ENCODE measurements at regions not wholly inside any gene's neighbourhood (a gene's known extent, or its start where the extent isn't known, plus 50 kb on each side); places are given as distances from the start of the nearest gene placed in this dataset.
"Not testable (repeated sequence)": the region's sequence is repeated elsewhere in the genome, so short reads cannot be mapped to it uniquely, and the experiment has no call there.

GRCh38 chr2:56981554-56981953 lies 797.8 kb downstream of the CCDC85A start:
- H3K4me3 ChIP-seq (replicated peaks; ENCODE audit: low read depth, low read length) = no peak overlapping the region
- TF ChIP-seq, protein P1, sequence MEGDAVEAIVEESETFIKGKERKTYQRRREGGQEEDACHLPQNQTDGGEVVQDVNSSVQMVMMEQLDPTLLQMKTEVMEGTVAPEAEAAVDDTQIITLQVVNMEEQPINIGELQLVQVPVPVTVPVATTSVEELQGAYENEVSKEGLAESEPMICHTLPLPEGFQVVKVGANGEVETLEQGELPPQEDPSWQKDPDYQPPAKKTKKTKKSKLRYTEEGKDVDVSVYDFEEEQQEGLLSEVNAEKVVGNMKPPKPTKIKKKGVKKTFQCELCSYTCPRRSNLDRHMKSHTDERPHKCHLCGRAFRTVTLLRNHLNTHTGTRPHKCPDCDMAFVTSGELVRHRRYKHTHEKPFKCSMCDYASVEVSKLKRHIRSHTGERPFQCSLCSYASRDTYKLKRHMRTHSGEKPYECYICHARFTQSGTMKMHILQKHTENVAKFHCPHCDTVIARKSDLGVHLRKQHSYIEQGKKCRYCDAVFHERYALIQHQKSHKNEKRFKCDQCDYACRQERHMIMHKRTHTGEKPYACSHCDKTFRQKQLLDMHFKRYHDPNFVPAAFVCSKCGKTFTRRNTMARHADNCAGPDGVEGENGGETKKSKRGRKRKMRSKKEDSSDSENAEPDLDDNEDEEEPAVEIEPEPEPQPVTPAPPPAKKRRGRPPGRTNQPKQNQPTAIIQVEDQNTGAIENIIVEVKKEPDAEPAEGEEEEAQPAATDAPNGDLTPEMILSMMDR (IDR thresholded peaks at IDR 0.05; ENCODE audit: low read length, missing control alignments) = no peak
- no peak for DNase-seq (ENCODE audit: low read depth)

- no peak overlapping the region for H3K4me3 ChIP-seq (replicated peaks; ENCODE audit: low read depth, low read length)
- DNase-seq (ENCODE audit: low read depth) = no peak
- TF ChIP-seq, protein P1 (IDR thresholded peaks at IDR 0.05; ENCODE audit: low read length, missing control alignments) = no peak
These were observed 801.8 kb downstream of the CCDC85A start for GRCh38 chr2:56985609-56986008.

GRCh38 chr2:57022496-57022895 lies 838.7 kb downstream of the CCDC85A start:
- peak; percentile 0 for DNase-seq (ENCODE audit: low read depth)
- TF ChIP-seq, protein P1 (IDR thresholded peaks at IDR 0.05; ENCODE audit: low read length, missing control alignments) = no peak
- H3K4me3 ChIP-seq (replicated peaks; ENCODE audit: low read depth, low read length) = no peak overlapping the region

GRCh38 chr2:57044931-57045635 lies 861.3 kb downstream of the CCDC85A start:
- no peak for DNase-seq (ENCODE audit: low read depth)
- H3K4me3 ChIP-seq (replicated peaks; ENCODE audit: low read depth, low read length) = no peak overlapping the region
- TF ChIP-seq, protein P1 (IDR thresholded peaks at IDR 0.05; ENCODE audit: low read length, missing control alignments) = no peak

- TF ChIP-seq, protein P1 (IDR thresholded peaks at IDR 0.05; ENCODE audit: low read length, missing control alignments) = no peak
- DNase-seq (ENCODE audit: low read depth) = no peak
- no peak overlapping the region for H3K4me3 ChIP-seq (replicated peaks; ENCODE audit: low read depth, low read length)
These were observed 865.5 kb downstream of the CCDC85A start for GRCh38 chr2:57049273-57049672.

GRCh38 chr2:57050007-57050406 lies 866.2 kb downstream of the CCDC85A start:
- H3K4me3 ChIP-seq (replicated peaks; ENCODE audit: low read depth, low read length) = no peak overlapping the region
- TF ChIP-seq, protein P1 (IDR thresholded peaks at IDR 0.05; ENCODE audit: low read length, missing control alignments) = no peak
- DNase-seq (ENCODE audit: low read depth) = no peak

DNA sequence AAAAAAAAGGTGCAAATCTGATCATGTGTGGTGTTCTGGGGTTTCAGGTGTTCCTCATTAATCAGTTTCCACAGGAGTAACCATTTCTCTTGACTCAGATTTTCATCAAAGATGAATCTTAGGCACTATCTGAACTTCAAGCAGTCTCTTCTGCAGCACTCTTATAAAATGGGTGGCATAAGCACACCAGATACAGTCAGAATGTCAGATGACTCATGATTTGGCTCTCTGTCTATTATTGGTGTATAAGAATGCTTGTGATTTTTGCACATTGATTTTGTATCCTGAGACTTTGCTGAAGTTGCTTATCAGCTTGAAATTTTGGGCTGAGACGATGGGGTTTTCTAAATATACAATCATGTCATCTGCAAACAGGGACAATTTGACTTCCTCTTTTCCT lies 882.5 kb downstream of the CCDC85A start:
- DNase-seq (ENCODE audit: low read depth); H3K4me3 ChIP-seq (replicated peaks; ENCODE audit: low read depth, low read length): not testable (repeated sequence)

Measured in fibroblast of pulmonary artery (primary cell).